H1 (cell line): ENCODE measurements at regions not wholly inside any gene's neighbourhood (a gene's known extent, or its start where the extent isn't known, plus 50 kb on each side); places are given as distances from the start of the nearest gene placed in this dataset.

ENCODE experiments used
- CTCF ChIA-PET: fragments of 300-600 bp; sonication (Branson Sonifier 250); formaldehyde crosslinking; loops from one replicate; lab custom pipeline; 2021; ENCODE audit not compliant: partially characterized antibody; lab: Charles Lee
- POLR2A ChIA-PET: fragments of 300-600 bp; sonication (Branson Sonifier 250); formaldehyde crosslinking; loops from one replicate; lab custom pipeline; 2021; ENCODE audit warnings: inconsistent platforms; ENCODE audit not compliant: partially characterized antibody; lab: Charles Lee
- DNase-seq, 2 experiments: peaks; one replicate each; pipeline versions ENCODE4 v3.0.0 to v3.0.0-alpha.2; 2010 to 2022; ENCODE audit warnings: low spot score in 2 of 2, low read depth in 1 of 2, mixed read lengths in 1 of 2
- FAIRE-seq: peaks from 2 replicates; lab custom pipeline; 2011; peaks lifted over from hg19 to GRCh38; lab: Jason Lieb, UNC
- H2AFZ ChIP-seq: 2 replicates; pipeline ENCODE4 v1.8.1; 2012; ENCODE audit warnings: low read length, inconsistent platforms
- H2AK5ac ChIP-seq: 2 replicates; pipeline ENCODE4 v1.6.1; 2013; ENCODE audit warnings: low read depth, low read length
- H2BK120ac ChIP-seq: replicated peaks from 2 replicates; pipeline ENCODE3; 2013; ENCODE audit warnings: low read depth, low read length, inconsistent platforms
- H2BK12ac ChIP-seq: 2 replicates; pipeline ENCODE4 v1.6.1; 2013; ENCODE audit warnings: low read depth, low read length
- H2BK15ac ChIP-seq: 2 replicates; pipeline ENCODE4 v1.6.1; 2013; ENCODE audit warnings: low read length
- H2BK20ac ChIP-seq: 2 replicates; pipeline ENCODE4 v1.6.1; 2013; ENCODE audit warnings: low read length
- H2BK5ac ChIP-seq: 2 replicates; pipeline ENCODE4 v1.6.1; 2013; ENCODE audit warnings: low read depth, low read length
- H3K14ac ChIP-seq: 2 replicates; pipeline ENCODE4 v1.6.1; 2013; ENCODE audit warnings: inconsistent platforms; ENCODE audit not compliant: insufficient read length
- H3K18ac ChIP-seq: 2 replicates; pipeline ENCODE4 v1.6.1; 2013; ENCODE audit warnings: low read length; ENCODE audit errors: extremely low read depth
- H3K23ac ChIP-seq: 2 replicates; pipeline ENCODE4 v1.6.1; 2013; ENCODE audit warnings: inconsistent platforms; ENCODE audit not compliant: insufficient read length
- H3K23me2 ChIP-seq: 2 replicates; pipeline ENCODE4 v1.6.1; 2013; ENCODE audit warnings: low read depth, low read length
- H3K27ac ChIP-seq: 2 replicates; pipeline ENCODE4 v1.6.1; 2011; ENCODE audit warnings: low read depth, low read length, inconsistent platforms
- H3K27me3 ChIP-seq, 4 experiments: replicated peaks in 1 of 4; 1 replicate in 1 of 4; 2 replicates in 3 of 4; pipeline versions ENCODE4 v1.6.1 to v1.8.1; 2011 to 2013; ENCODE audit warnings: low read length in 3 of 4, mild to moderate bottlenecking in 3 of 4, inconsistent platforms in 2 of 4, mixed read lengths in 2 of 4, moderate library complexity in 1 of 4; ENCODE audit not compliant: control insufficient read depth in 3 of 4, insufficient read depth in 3 of 4; ENCODE audit errors: extremely low read depth in 1 of 4
- H3K36me3 ChIP-seq, 4 experiments: 2 replicates each; pipeline versions ENCODE4 v1.6.1 to v1.8.1; 2011 to 2013; ENCODE audit warnings: mild to moderate bottlenecking in 4 of 4, low read length in 3 of 4, moderate library complexity in 2 of 4, control low read depth in 1 of 4, inconsistent platforms in 1 of 4; ENCODE audit not compliant: insufficient read depth in 4 of 4, control insufficient read depth in 2 of 4
- H3K4ac ChIP-seq: replicated peaks from 2 replicates; pipeline ENCODE3; 2013; ENCODE audit warnings: low read length, low read depth, mixed read lengths, inconsistent platforms; ENCODE audit not compliant: insufficient read length
- H3K4me1 ChIP-seq, 4 experiments: replicated peaks in 1 of 4; 1 replicate in 1 of 4; 2 replicates in 3 of 4; pipeline versions ENCODE4 v1.6.1 to v1.8.1; 2011 to 2013; ENCODE audit warnings: low read length in 3 of 4, inconsistent platforms in 2 of 4, mixed read lengths in 1 of 4; ENCODE audit not compliant: insufficient read depth in 4 of 4, control insufficient read depth in 3 of 4
- H3K4me2 ChIP-seq, 2 experiments: 2 replicates each; pipeline versions ENCODE4 v1.6.1 to v1.8.1; 2011 to 2013; ENCODE audit warnings: low read depth in 2 of 2, low read length in 2 of 2, control low read depth in 1 of 2, inconsistent platforms in 1 of 2, mild to moderate bottlenecking in 1 of 2; ENCODE audit not compliant: insufficient read depth in 1 of 2
- H3K4me3 ChIP-seq, 4 experiments: fragments of 200-600, 300-600 bp in 1 of 4; sonication (generic), shearing (Covaris generic), sonication (Bioruptor Twin) in 1 of 4; 2 replicates each; pipeline versions ENCODE4 v1.5.1 to v1.8.1; 2011 to 2016; ENCODE audit warnings: low read length in 4 of 4, low read depth in 3 of 4, control low read depth in 2 of 4, inconsistent platforms in 2 of 4, mild to moderate bottlenecking in 2 of 4, mixed read lengths in 1 of 4, moderate library complexity in 1 of 4; ENCODE audit not compliant: insufficient read depth in 2 of 4; ENCODE audit errors: extremely low read depth in 1 of 4
- H3K56ac ChIP-seq: replicated peaks from 2 replicates; pipeline ENCODE3; 2013; ENCODE audit warnings: low read depth, mild to moderate bottlenecking, mixed read lengths, low read length, inconsistent platforms; ENCODE audit not compliant: insufficient read length
- H3K79me1 ChIP-seq: 2 replicates; pipeline ENCODE4 v1.6.1; 2013; ENCODE audit warnings: low read depth, low read length, control low read depth
- H3K79me2 ChIP-seq, 2 experiments: 2 replicates each; pipeline versions ENCODE4 v1.6.1 to v1.8.1; 2012 to 2013; ENCODE audit warnings: low read length in 2 of 2, mild to moderate bottlenecking in 2 of 2, inconsistent platforms in 1 of 2; ENCODE audit not compliant: insufficient read depth in 2 of 2, control insufficient read depth in 1 of 2
- H3K9ac ChIP-seq, 4 experiments: replicated peaks in 1 of 4; 1 replicate in 1 of 4; 2 replicates in 3 of 4; pipeline versions ENCODE4 v1.6.1 to v1.8.1; 2011 to 2013; ENCODE audit warnings: low read depth in 3 of 4, low read length in 3 of 4, control low read depth in 2 of 4, mild to moderate bottlenecking in 2 of 4, moderate library complexity in 2 of 4, inconsistent platforms in 1 of 4; ENCODE audit errors: extremely low read depth in 1 of 4
- H3K9me3 ChIP-seq, 2 experiments: 2 replicates each; pipeline versions ENCODE4 v1.6.1 to v1.8.1; 2012 to 2013; ENCODE audit warnings: mild to moderate bottlenecking in 2 of 2, moderate library complexity in 2 of 2, control low read depth in 1 of 2, inconsistent platforms in 1 of 2, low read depth in 1 of 2, low read length in 1 of 2, mixed read lengths in 1 of 2; ENCODE audit not compliant: insufficient read depth in 2 of 2
- H4K20me1 ChIP-seq, 2 experiments: replicated peaks in 1 of 2; 2 replicates each; pipeline versions ENCODE3 to v1.8.1; 2011 to 2013; ENCODE audit warnings: inconsistent platforms in 2 of 2, low read length in 2 of 2, mild to moderate bottlenecking in 1 of 2; ENCODE audit not compliant: insufficient read depth in 2 of 2, control insufficient read depth in 1 of 2
- H4K5ac ChIP-seq: 2 replicates; pipeline ENCODE4 v1.6.1; 2013; ENCODE audit warnings: low read length, low read depth, mixed read lengths, inconsistent platforms; ENCODE audit not compliant: insufficient read length
- H4K8ac ChIP-seq: 2 replicates; pipeline ENCODE4 v1.8.0; 2013; ENCODE audit warnings: mild to moderate bottlenecking, moderate library complexity, low read length, inconsistent platforms; ENCODE audit not compliant: insufficient read depth; ENCODE audit errors: extremely low read depth
- H4K91ac ChIP-seq: replicated peaks from 2 replicates; pipeline ENCODE3; 2013; ENCODE audit warnings: low read length, mixed read lengths, inconsistent platforms; ENCODE audit not compliant: insufficient read length
- BCL11A ChIP-seq, 2 experiments: IDR thresholded peaks; one replicate each; pipeline ENCODE4 v1.6.1; 2011; ENCODE audit warnings: low read depth in 2 of 2, low read length in 2 of 2, mild to moderate bottlenecking in 2 of 2
- BRCA1 ChIP-seq: IDR thresholded peaks from 2 replicates; pipeline ENCODE4 v1.6.1; 2012; ENCODE audit warnings: low read depth, low read length, improper control_type of control experiment
- CTBP2 ChIP-seq: IDR thresholded peaks from 2 replicates; pipeline ENCODE4 v1.7.0; 2011; ENCODE audit warnings: borderline replicate concordance, mild to moderate bottlenecking, moderate library complexity, mixed read lengths, low read length; ENCODE audit not compliant: insufficient read depth, insufficient read length
- EP300 ChIP-seq, 2 experiments: IDR thresholded peaks; 1 replicate in 1 of 2; 2 replicates in 1 of 2; pipeline ENCODE4 v1.6.1; 2011 to 2012; ENCODE audit warnings: low read depth in 2 of 2, low read length in 2 of 2, mild to moderate bottlenecking in 2 of 2, borderline replicate concordance in 1 of 2, inconsistent platforms in 1 of 2, moderate library complexity in 1 of 2
- GABPA ChIP-seq: IDR thresholded peaks from 2 replicates; pipeline ENCODE4 v1.6.1; 2011; ENCODE audit warnings: mild to moderate bottlenecking, low read length, moderate library complexity, borderline replicate concordance; ENCODE audit not compliant: insufficient read depth
- KDM1A ChIP-seq: fragments of 200-600, 300-600 bp; sonication (generic); IDR thresholded peaks from 2 replicates; pipeline ENCODE4 v1.7.1; 2016; ENCODE audit warnings: mild to moderate bottlenecking, low read length, borderline replicate concordance
- KDM4A ChIP-seq: IDR thresholded peaks from one replicate; pipeline ENCODE4 v1.7.1; 2012; ENCODE audit warnings: low read depth, mild to moderate bottlenecking, moderate library complexity, low read length, inconsistent platforms; ENCODE audit not compliant: severe bottlenecking
- MAFK ChIP-seq: IDR thresholded peaks from 2 replicates; pipeline ENCODE4 v1.6.1; 2012; ENCODE audit warnings: low read depth, mild to moderate bottlenecking, improper control_type of control experiment, low read length
- NRF1 ChIP-seq: IDR thresholded peaks from 2 replicates; pipeline ENCODE4 v1.6.1; 2011; ENCODE audit warnings: mild to moderate bottlenecking, low read depth, low read length, improper control_type of control experiment
- RFX5 ChIP-seq: IDR thresholded peaks from 2 replicates; pipeline ENCODE4 v1.6.1; 2011; ENCODE audit warnings: low read depth, low read length, improper control_type of control experiment, borderline replicate concordance
- RNF2 ChIP-seq: fragments of 200-900, 300-1000 bp; sonication (generic); IDR thresholded peaks from 2 replicates; pipeline ENCODE4 v1.7.1; 2016; ENCODE audit warnings: borderline replicate concordance, low read depth, mild to moderate bottlenecking, antibody characterized with exemption, low read length; ENCODE audit not compliant: poor library complexity, severe bottlenecking; ENCODE audit errors: missing control alignments
- RXRA ChIP-seq: IDR thresholded peaks from 2 replicates; pipeline ENCODE4 v1.6.1; 2011; ENCODE audit warnings: low read depth, mild to moderate bottlenecking, low read length, moderate library complexity; ENCODE audit not compliant: insufficient read depth
- SRF ChIP-seq: IDR thresholded peaks from 2 replicates; pipeline ENCODE4 v1.6.1; 2011; ENCODE audit warnings: mild to moderate bottlenecking, low read depth, low read length, moderate library complexity
- WGBS, 2 experiments: shearing (Covaris generic) in 1 of 2; methylation state at CpG; one replicate each; pipeline versions ENCODE4 v1.1.6 to v1.1.7; 2013 to 2015; ENCODE audit warnings: low lambda C conversion rate in 2 of 2, mixed read lengths in 2 of 2, inconsistent platforms in 1 of 2, low coverage in 1 of 2, missing lambda C conversion rate in 1 of 2; ENCODE audit not compliant: insufficient replicate concordance in 2 of 2, insufficient coverage in 1 of 2, insufficient read length in 1 of 2; ENCODE audit errors: extremely low coverage in 1 of 2, missing lambda C conversion rate in 1 of 2; 5-methylcytosine and 5-hydroxymethylcytosine counted together

DNA sequence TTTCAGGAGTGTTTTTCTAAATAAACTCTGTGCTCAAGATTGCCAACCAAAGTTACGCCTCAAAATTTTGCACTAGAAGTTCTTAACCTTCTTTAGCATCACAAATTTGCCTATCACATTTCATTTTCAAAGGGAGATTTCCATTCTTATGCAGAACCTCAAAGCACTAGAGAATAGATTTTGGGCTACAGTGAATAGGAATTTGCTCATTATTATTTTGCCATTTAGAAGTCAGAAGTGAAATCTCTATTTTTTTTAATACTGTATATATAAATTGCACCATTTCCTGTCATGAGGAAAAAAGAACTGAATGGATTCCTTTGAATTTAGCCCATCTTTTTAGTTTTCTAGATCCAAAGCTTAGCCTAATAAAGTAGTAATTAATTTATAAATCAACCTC lies 796.4 kb downstream of the ADGRL2 start:
- H3K9ac ChIP-seq = peak overlapping the region in 1 of 4 experiments; percentile 9; a peak in 1 of 7 replicates
- no peaks in the 10 kb centered on the region for H3K36me3 ChIP-seq
- H2BK15ac ChIP-seq = no peak overlapping the region
- H4K5ac ChIP-seq = no peak overlapping the region
- no peak overlapping the region for H4K91ac ChIP-seq
- H2AK5ac ChIP-seq = no peak overlapping the region
- H2BK120ac ChIP-seq = no peak overlapping the region
- H3K56ac ChIP-seq = no peak overlapping the region
- H3K4me1 ChIP-seq = peaks cover 0 to 5% (median 0%) of the 10 kb centered on the region in 4 experiments; a peak in 2 of 7 replicates
- H4K8ac ChIP-seq = no peak overlapping the region
- H3K23me2 ChIP-seq = no peaks in the 10 kb centered on the region
- WGBS, 2 experiments = 61% methylated on average over 1 of the region's 1 CpG; no CpG with 5 or more reads in 1 of the 2 experiments
- ChIA-PET POLR2A (no interaction called here), CTCF (interaction anchor here (0.6 kb wide), 1 partner anchor 22 kb away, joined by 3 read pairs; no protein-coding TSS in a partner anchor)
- peak overlapping the region in 1 of 4 experiments; percentile 26; a peak in 1 of 8 replicates for H3K4me3 ChIP-seq
- DNase-seq = no peak
- no peak overlapping the region for H3K14ac ChIP-seq
- H3K27me3 ChIP-seq = no peaks in the 10 kb centered on the region
- no peak overlapping the region for H2BK5ac ChIP-seq
- no peak overlapping the region for H2BK20ac ChIP-seq
- no peak overlapping the region for H2AFZ ChIP-seq
- no peak for FAIRE-seq
- no peaks in the 10 kb centered on the region for H4K20me1 ChIP-seq
- H2BK12ac ChIP-seq = no peak overlapping the region
- H3K9me3 ChIP-seq = no peaks in the 10 kb centered on the region
- no peak overlapping the region for H3K4ac ChIP-seq
- no peak overlapping the region for H3K27ac ChIP-seq
- H3K23ac ChIP-seq = no peak overlapping the region
- H3K79me1 ChIP-seq = no peaks in the 10 kb centered on the region
- no peaks in the 10 kb centered on the region for H3K79me2 ChIP-seq
- no peak overlapping the region; a peak in 1 of 4 replicates for H3K4me2 ChIP-seq
- no peak overlapping the region for H3K18ac ChIP-seq
- TF ChIP-seq SRF (no peak), MAFK (no peak), CTBP2 (no peak), NRF1 (no peak), EP300 (IDR thresholded peaks at IDR 0.05; ENCODE audit: borderline replicate concordance in 1 of 2, low read depth in 2 of 2, low read length in 2 of 2) (no peak), BCL11A (IDR thresholded peaks at IDR 0.05; ENCODE audit: low read depth in 2 of 2, low read length in 2 of 2) (no peak), RXRA (no peak), KDM4A (no peak), RFX5 (no peak), BRCA1 (no peak), KDM1A (no peak), GABPA (no peak), RNF2 (no peak)
